Stimulated activated effector memory CD8-positive, alpha-beta T cell treated with anti-CD3 and anti-CD28 coated beads, Interleukin-12 subunit alpha, Interleukin-12 subunit beta, amount 100 ng/mL, for 72 hours (primary cell): ENCODE measurements at regions not wholly inside any gene's neighbourhood (a gene's known extent, or its start where the extent isn't known, plus 50 kb on each side); places are given as distances from the start of the nearest gene placed in this dataset.
"Not testable (repeated sequence)": the region's sequence is repeated elsewhere in the genome, so short reads cannot be mapped to it uniquely, and the experiment has no call there.

ENCODE experiments used
- ATAC-seq: fragments of 150-1000 bp; cut with Tn5 transposase; 2 replicates; pipeline ENCODE4 v1.10.0; 2021
- DNase-seq, 2 donors: peaks; one replicate each; pipeline ENCODE4 v3.0.0; 2021 to 2022; ENCODE audit warnings: low spot score in 2 of 2
- H3K27ac Mint-ChIP-seq: one replicate; pipeline ENCODE4 v1.8.0; 2022; ENCODE audit warnings: mild to moderate bottlenecking, mixed read lengths
- H3K36me3 Mint-ChIP-seq: one replicate; pipeline ENCODE4 v1.8.0; 2022; ENCODE audit warnings: mild to moderate bottlenecking, mixed read lengths
- H3K4me1 Mint-ChIP-seq: one replicate; pipeline ENCODE4 v1.8.0; 2022; ENCODE audit warnings: mixed read lengths
- H3K4me3 Mint-ChIP-seq: one replicate; pipeline ENCODE4 v1.8.0; 2022; ENCODE audit warnings: mild to moderate bottlenecking, mixed read lengths
- H3K9me3 Mint-ChIP-seq: one replicate; pipeline ENCODE4 v1.8.0; 2022; ENCODE audit warnings: mixed read lengths

- not testable (repeated sequence) for ATAC-seq, H3K4me1 Mint-ChIP-seq, H3K36me3 Mint-ChIP-seq, H3K4me3 Mint-ChIP-seq, H3K27ac Mint-ChIP-seq, H3K9me3 Mint-ChIP-seq, DNase-seq
Observed at GRCh38 chr16:70062947-70063346, 51.2 kb upstream of the PDPR start.
